Fibroblast of villous mesenchyme (primary cell): ENCODE measurements at regions not wholly inside any gene's neighbourhood (a gene's known extent, or its start where the extent isn't known, plus 50 kb on each side); places are given as distances from the start of the nearest gene placed in this dataset.
"Not testable (repeated sequence)": the region's sequence is repeated elsewhere in the genome, so short reads cannot be mapped to it uniquely, and the experiment has no call there.

ENCODE experiments used
- DNase-seq: peaks from one replicate; pipeline ENCODE4 v3.0.0-alpha.2; 2010; ENCODE audit warnings: low read depth
- H3K4me3 ChIP-seq: 2 replicates; pipeline ENCODE4 v1.5.1; 2011; ENCODE audit warnings: low read depth, mild to moderate bottlenecking, low read length
- TF ChIP-seq, protein P1 (sequence below): IDR thresholded peaks from 2 replicates; pipeline ENCODE4 v1.5.1; 2012; ENCODE audit warnings: low read depth, mild to moderate bottlenecking, low read length; ENCODE audit not compliant: insufficient read depth

DNA sequence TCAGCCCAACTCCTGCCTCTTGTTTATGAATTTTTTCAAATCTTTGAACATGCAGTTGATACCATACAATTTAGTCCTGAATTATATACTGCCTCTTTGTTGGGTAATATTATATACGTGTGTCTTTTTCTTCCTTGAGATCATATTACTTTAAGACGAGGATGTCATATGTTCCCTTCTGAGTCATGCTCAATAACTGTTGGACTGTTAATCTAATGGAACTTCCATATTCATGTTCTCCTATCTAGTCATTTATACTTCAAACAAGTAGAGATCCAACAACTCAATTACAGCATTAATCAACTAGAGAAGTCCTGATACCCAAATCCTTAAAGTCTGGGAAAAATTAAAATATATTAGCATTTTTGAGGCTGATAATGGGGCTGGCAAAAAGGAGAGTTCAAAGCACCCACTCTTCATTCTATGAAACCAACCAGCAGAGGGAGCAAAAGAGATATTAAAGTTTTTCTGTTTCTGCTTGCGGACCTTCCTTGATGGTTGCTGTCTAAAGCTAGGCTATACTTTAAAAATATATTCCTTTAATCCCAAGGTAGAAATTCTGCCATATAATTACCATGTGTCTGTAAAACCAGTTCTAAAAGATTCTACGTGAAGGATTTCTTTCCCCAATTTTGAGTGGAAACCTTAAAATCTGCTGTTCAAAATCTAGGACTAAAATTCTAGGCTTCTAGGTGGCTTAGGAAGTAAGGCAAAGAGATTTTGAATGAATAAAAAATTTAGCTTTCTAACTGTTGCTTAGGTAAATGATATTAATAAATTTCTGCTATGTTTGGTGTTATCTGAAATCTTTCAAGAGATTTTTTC, 498.9 kb downstream of the BCKDHB start:
- no peak overlapping the region for H3K4me3 ChIP-seq
- peak; percentile 38 for DNase-seq
- TF ChIP-seq, protein P1, sequence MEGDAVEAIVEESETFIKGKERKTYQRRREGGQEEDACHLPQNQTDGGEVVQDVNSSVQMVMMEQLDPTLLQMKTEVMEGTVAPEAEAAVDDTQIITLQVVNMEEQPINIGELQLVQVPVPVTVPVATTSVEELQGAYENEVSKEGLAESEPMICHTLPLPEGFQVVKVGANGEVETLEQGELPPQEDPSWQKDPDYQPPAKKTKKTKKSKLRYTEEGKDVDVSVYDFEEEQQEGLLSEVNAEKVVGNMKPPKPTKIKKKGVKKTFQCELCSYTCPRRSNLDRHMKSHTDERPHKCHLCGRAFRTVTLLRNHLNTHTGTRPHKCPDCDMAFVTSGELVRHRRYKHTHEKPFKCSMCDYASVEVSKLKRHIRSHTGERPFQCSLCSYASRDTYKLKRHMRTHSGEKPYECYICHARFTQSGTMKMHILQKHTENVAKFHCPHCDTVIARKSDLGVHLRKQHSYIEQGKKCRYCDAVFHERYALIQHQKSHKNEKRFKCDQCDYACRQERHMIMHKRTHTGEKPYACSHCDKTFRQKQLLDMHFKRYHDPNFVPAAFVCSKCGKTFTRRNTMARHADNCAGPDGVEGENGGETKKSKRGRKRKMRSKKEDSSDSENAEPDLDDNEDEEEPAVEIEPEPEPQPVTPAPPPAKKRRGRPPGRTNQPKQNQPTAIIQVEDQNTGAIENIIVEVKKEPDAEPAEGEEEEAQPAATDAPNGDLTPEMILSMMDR: peak; percentile 56

DNA sequence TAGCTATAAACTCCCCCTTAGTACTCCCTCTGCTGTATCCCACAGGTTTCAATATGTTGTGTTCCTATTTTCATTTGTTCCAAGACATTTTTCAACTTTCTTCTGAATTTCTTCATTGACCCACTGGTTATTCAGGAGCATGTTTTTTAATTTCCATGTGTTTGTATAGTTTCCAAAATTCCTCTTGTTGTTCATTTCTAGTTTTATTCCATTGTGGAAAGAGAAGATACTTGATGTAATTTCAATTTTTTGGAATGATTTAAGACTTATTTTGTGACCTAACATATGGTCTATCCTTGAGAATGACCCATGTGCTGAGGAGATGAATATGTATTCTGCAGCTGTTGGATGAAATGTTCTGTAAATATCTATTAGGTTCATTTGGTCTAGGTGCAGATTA, 497.2 kb downstream of the BCKDHB start:
- TF ChIP-seq, protein P1: no peak
- DNase-seq: no peak
- no peak overlapping the region for H3K4me3 ChIP-seq

DNA sequence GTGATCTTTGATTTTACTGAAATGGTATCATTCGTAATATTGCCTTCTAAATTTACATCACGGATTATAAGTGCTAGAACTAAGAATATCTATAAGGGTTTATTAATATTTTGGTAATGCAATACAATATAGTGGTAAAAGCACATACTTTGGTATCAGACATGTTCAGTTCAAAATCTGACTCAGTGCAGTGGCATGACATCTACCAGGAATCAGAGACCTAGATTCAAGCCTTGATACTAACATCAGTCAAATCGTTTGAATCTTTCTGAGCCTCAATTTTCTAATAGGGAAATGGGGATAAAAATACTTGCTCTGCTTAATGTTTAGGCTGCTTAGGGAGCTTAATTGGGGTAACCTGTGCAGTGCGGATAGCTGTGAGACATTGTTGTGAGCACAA, 488.0 kb downstream of the BCKDHB start:
- no peak for DNase-seq
- TF ChIP-seq, protein P1: no peak
- H3K4me3 ChIP-seq: no peak overlapping the region

DNA sequence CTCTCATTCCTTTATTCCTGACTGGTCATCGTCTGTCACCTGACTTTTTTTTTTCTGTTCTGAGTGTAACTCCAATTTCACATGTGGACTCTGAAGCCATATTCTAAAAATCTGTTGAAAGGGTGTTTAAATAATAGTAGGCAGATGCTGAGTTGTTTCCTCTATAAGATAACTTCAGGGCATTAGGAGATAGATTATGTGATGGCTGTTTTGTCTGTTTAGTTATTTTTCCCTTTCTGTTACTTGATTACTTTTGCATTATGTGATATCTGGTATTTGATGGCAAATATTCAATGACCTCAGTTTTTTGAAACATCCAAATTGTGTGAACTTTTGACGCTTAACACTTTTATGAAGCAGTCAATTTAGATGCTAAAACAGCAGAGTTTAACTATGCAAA, 486.0 kb downstream of the BCKDHB start:
- DNase-seq: no peak
- no peak overlapping the region for H3K4me3 ChIP-seq
- TF ChIP-seq, protein P1: no peak

DNA sequence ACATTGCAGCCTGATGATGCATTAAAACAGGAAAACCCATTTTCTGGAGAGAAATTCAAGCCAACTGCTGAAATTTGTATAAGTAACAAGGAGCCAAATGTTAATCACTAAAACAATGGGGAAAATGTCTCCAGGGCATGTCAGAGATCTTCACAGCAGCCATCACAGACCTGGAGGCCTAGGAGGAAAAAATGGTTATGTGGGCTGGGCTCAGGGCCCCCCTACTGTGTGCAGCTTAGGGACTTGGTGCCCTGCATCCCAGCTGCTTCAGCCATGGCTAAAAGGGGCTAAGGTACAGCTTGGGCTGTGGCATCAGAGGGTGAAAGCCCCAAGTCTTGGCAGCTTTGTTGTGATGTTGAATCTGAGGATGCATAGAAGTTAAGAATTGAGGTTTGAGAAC, 479.8 kb downstream of the BCKDHB start:
- TF ChIP-seq, protein P1: no peak
- no peak for DNase-seq
- H3K4me3 ChIP-seq: no peak overlapping the region

DNA sequence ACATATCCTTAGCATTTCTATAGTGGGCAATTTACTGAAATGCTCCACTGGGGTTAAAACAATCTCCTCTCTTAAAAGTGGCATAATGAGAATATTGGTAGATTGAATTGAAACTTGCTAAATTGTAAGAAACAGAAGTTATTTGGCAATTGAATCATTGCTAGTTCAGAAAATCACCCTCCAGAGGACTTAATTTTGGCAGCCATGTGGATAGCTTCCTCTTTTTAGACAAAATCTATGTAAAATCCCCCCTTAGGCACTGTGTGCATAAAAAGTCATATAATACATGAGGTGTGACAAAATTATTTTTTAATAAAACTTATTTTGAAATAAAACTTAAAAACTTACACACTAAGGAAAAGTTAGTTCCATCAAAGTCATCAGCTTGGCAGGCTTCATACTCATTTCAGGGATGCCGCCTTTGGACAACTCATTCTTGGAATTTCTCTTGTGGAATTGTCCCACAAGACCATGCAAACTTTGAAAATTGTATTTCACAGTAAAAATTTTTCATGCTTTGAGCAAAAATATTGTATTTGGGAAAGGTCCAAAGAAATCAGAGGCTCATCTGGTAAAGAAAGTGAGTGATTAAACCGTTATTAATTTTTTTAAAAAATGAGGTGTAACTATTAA, 473.0 kb downstream of the BCKDHB start:
- TF ChIP-seq, protein P1: no peak
- no peak overlapping the region for H3K4me3 ChIP-seq
- no peak for DNase-seq

DNA sequence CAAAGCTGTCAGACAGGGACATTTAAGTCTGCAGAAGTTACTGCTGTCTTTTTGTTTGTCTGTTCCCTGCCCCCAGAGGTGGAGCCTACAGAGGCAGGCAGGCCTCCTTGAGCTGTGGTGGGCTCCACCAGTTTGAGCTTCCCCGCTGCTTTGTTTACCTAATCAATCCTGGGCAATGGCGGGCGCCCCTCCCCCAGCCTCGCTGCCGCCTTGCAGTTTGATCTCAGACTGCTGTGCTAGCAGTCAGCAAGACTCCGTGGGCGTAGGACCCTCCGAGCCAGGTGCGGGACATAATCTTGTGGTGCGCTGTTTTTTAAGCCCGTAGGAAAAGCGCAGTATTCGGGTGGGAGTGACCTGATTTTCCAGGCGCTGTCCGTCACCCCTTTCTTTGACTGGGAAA, 466.8 kb downstream of the BCKDHB start:
- DNase-seq, H3K4me3 ChIP-seq: not testable (repeated sequence)
